Epithelial cell of proximal tubule (primary cell): ENCODE measurements at regions not wholly inside any gene's neighbourhood (a gene's known extent, or its start where the extent isn't known, plus 50 kb on each side); places are given as distances from the start of the nearest gene placed in this dataset.
"Not testable (repeated sequence)": the region's sequence is repeated elsewhere in the genome, so short reads cannot be mapped to it uniquely, and the experiment has no call there.

Experiments used
- DNase-seq: peaks from one replicate; pipeline ENCODE4 v3.0.0-alpha.2; 2011; ENCODE audit warnings: low read depth
- H3K4me3 ChIP-seq: 2 replicates; pipeline ENCODE4 v1.5.1; 2011; ENCODE audit warnings: low read depth, mild to moderate bottlenecking, low read length
- CTCF ChIP-seq: conservative IDR thresholded peaks from 2 replicates; pipeline ENCODE4 v1.5.1; 2012; ENCODE audit warnings: low read depth, mild to moderate bottlenecking, low read length

DNA sequence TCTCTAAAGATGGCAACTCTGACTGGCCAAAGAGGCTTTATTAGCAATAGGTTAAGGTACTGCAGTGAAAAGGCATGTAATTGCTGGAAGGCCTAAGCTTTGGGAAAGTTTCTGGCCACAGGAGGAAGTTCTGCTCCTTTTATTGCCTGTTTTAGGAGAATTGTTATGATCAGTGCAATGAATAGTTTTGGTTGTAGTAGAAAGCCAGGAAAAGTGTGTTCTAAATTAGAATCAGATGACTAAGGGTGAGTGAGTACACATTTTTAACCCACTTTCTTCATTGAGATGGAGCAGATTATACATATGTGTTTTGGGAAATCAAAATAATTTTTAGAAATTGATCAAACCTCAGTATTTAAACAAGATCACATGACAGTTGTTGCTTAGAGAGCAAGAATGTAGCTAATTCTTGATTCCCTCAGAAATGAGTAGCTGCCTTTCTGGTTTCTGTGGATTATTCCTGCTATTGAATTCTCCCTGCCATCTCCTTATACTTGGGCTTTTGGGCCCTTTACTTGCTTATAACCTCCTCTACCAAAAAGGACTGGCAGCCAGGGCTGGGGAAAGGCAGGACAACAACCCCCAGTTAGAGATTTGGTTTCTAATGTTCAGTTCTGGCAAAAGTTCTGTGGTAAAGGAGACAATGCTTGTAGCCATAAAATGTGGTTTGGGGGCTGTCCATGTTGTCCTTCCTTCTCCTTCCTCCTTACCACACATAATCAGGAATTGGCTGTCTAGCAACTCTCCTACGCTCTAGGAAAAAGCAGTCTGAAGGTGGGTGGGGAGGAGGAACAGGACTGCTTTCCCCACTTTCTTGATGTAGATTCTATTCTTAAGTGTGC, 217.1 kb downstream of the SLC38A4 start:
- no peak overlapping the region for H3K4me3 ChIP-seq
- DNase-seq, result no peak
- TF ChIP-seq CTCF, result no peak

DNA sequence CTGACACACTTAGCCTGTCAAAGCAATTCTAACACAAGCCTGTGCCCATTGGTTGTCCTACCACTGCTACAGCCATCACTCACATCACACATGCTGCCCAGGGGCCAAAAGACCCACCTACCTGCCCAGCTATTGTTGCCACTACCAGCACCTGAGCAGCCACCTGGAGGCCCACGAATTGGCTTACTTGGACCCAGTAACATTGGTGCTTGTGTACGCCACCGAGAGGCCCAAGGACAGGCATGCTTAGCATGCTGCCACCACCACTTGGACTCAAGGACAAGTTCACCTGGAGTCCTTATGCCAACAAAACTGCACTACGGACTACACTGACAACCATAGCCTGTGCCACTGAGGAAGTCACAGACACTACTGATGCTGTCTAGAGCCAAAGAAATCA, 221.1 kb downstream of the SLC38A4 start:
- H3K4me3 ChIP-seq, result no peak overlapping the region
- no peak for TF ChIP-seq CTCF
- DNase-seq, result no peak

DNA sequence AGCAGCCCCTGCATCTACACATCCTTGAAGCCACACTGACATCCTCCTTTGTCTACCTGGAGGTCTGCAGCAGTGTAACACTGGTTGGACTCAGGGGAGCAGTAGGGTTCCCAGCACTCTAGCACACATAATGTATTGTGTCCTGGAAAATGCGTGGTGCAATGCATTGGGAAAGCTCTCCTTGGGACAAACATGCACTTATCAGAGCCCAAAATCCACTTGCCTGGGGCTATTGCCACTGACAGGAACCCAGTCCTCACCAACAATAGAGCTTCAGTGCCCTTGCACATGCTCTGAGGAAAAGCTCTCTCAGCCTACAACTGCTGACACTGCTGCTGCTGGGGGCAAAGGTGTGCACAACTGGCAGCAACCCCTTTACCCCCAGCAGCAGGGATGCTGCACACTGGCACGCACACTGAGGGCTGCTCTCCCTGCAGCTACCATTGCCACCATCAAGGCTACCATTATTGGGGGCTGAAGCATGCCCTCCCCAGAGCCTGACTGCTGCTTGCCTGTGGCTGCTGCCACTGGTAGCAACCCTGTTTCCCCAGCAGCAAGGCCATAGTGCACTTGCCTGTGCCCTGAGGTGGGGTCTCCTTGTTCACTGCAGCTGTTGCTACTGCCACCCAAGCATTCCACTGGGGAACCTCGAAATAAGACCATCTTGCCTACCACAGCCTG, 221.9 kb downstream of the SLC38A4 start:
- DNase-seq, result no peak
- H3K4me3 ChIP-seq, result no peak overlapping the region
- no peak for TF ChIP-seq CTCF

GRCh38 chr12:46602474-46602873, 223.3 kb downstream of the SLC38A4 start:
- no peak overlapping the region for H3K4me3 ChIP-seq
- no peak for DNase-seq
- no peak for TF ChIP-seq CTCF

- no peak overlapping the region for H3K4me3 ChIP-seq
- DNase-seq, result no peak
- no peak for TF ChIP-seq CTCF
These were observed 218.6 kb upstream of the SLC38A2 start for GRCh38 chr12:46590991-46591703.

DNA sequence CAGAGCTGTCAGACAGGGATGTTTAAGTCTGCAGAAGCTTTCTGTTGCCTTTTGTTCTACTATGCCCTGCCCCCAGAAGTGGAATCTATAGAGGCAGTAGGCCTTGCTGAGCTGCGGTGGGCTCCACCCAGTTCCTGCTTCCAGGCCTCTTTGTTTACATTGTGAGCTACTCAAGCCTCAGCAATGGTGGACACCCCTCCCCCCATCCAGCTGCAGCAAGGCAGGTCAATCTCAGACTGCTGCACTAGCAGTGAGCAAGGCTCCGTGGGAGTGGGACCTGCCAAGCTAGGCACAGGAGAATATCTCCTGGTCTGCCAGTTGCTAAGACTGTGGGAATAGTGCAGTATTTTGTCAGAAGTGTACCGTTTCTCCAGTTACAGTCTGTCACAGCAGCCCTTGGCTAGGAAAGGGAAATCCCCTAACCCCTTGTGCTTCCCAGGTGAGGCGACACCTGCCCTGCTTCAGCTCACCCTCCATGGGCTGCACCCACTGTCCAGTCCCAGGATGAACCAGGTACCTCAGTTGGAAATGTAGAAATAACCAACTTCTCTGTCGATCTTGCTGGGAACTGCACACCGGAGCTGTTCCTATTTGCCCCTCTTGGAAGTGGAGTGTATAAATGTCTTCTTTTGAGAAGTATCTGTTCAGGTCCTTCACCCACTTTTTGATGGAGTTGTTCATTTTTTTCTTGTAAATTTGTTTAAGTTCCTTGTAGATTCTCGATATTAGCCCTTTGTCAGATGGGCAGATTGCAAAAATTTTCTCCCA, 213.5 kb upstream of the SLC38A2 start:
- no peak for DNase-seq
- TF ChIP-seq CTCF, result no peak
- no peak overlapping the region for H3K4me3 ChIP-seq

GRCh38 chr12:46584098-46584497, 211.5 kb upstream of the SLC38A2 start:
- DNase-seq, H3K4me3 ChIP-seq: not testable (repeated sequence)

GRCh38 chr12:46581990-46582389, 209.4 kb upstream of the SLC38A2 start:
- not testable (repeated sequence) for DNase-seq, H3K4me3 ChIP-seq
